ENCODE measurements at regions not wholly inside any gene's neighbourhood (a gene's known extent, or its start where the extent isn't known, plus 50 kb on each side); places are given as distances from the start of the nearest gene placed in this dataset.
"Not testable (repeated sequence)": the region's sequence is repeated elsewhere in the genome, so short reads cannot be mapped to it uniquely, and the experiment has no call there.

DNA sequence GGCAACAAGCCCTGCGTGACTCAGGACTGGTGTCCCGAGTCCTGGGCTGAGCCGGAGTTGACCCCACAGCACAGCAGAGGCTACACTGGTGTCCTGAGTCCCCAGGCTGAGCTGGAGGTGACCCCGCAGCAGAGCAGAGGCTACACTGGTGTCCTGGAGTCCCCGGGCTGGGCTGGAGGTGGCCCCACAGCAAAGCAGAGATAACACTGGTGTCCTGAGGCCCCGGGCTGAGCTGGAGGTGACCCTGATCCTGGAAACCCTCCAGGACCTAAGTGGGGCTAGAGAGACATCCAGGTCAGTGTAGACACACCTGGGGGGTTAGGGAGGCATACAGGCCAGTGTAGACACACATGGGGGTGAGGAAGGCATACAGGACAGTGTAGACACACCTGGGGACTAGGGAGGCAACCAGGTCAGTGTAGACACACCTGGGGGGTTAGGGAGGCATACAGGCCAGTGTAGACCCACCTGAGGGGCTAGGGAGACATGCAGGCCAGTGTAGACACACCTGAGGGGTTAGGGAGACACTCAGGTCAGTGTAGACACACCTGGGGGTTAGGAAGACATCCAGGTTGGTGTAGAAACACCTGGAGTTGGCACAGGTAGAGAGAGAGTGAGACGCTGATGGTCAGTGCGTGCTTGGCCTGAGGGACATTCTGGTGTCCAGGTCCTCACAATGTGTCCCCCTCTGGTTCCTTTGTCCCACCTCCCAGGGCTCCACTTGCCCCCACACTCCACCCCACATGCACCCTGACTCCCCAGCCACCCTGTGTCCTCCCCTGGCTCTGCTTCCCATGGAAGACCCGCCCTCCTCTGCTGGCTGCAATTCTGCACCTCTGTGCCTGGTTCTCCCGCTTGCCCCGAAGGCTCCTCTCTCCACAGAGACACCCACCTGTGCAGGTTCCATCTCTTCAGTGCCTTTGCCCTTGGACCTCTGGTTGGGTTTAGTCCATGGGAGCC, 321.6 kb upstream of the SFSWAP start:
- no peak for DNase-seq (ENCODE audit: low read depth)

DNA sequence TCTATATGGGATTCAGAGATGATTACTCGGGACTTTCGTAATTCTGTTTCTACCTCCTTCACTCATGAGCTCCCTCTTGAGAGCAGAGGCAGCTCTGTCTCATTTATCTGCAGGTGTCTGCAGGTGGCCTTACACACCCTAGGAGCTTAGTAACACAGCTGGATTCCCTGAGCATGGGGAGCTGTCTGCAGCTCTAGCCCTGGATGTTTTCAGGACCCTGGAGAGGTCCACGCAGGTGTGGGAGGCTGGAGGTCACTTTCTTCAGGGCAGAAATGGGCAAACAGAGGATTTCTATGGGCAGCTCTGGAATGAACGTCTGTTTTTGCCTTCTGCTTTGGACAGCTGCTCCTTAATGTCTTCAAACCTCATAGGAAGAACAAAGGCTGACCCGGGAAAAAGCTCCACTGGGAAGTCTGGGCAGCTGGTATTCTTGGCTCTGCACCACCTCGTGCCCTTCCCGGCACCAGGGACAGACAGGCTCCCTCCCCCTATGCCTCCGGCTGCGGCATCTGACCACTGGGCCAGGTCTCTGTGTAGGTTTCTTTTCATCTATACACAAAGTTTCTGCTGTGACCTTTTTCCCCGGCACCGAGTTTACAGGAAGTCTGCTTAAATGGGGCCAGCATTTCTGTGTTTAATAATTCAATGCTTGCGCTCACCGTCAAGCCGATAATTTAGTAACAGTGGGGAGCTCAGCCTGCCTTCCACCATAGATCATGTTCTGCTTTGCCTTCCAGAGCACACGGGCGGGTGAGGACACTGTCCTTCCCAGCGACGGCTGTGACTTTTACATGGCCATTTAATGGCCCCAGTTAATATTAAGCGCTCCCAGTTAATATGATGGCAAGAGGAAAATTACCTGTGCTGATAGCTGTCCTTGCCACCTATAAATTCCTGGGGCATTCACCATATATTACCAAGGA, 320.2 kb upstream of the SFSWAP start:
- DNase-seq (ENCODE audit: low read depth) = no peak

- DNase-seq (ENCODE audit: low read depth) = no peak
These were observed 319.5 kb upstream of the SFSWAP start for GRCh38 chr12:131391399-131391798.

- DNase-seq (ENCODE audit: low read depth) = not testable (repeated sequence)
These were observed 316.1 kb upstream of the SFSWAP start for GRCh38 chr12:131394752-131395151.

DNA sequence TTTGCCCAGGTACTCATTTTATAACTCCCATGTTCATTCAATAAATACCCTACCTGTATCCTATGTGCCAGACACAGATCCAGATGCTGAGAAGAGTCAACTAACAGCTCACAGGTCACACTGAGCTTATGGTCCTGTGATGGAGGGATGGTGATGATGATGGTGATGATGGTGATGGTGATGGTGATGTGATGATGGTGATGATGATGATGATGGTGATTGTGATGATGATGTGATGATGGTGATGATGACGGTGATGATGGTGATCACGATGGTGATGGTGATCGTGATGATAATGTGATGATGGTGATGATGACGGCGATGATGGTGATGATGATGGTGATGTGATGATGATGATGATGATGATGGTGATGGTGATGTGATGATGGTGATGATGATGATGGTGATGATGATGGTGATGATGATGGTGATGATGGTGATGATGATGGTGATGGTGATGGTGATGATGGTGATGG, 315.6 kb upstream of the SFSWAP start:
- DNase-seq (ENCODE audit: low read depth) = not testable (repeated sequence)

DNA sequence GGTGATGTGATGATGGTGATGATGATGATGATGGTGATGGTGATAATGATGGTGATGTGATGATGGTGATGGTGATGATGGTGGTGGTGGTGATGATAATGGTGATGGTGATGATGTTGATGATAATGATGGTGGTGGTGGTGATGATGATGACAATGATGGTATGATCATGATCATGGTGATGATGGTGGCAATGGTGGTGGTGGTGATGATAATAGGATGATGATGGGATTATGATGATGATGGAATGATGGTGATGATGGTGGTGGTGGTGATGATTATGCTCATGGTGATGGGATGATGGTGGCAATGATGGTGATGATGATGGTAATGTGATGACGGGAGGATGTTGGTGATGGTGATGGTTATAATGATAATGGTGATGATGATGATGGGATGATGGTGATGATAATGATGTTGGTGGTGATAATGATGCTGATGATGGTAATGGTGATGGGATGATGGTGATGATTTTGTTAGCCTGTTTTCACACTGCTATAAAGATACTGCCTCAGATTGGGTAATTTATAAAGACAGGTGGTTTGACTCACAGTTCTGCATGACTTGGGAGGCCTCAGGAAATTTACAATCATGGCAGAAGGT, 314.8 kb upstream of the SFSWAP start:
- no peak for DNase-seq (ENCODE audit: low read depth)

GRCh38 chr12:131397493-131398181, 313.3 kb upstream of the SFSWAP start:
- DNase-seq (ENCODE audit: low read depth) = no peak

- no peak for DNase-seq (ENCODE audit: low read depth)
These were observed 311.9 kb upstream of the SFSWAP start for GRCh38 chr12:131399000-131399399.

DNA sequence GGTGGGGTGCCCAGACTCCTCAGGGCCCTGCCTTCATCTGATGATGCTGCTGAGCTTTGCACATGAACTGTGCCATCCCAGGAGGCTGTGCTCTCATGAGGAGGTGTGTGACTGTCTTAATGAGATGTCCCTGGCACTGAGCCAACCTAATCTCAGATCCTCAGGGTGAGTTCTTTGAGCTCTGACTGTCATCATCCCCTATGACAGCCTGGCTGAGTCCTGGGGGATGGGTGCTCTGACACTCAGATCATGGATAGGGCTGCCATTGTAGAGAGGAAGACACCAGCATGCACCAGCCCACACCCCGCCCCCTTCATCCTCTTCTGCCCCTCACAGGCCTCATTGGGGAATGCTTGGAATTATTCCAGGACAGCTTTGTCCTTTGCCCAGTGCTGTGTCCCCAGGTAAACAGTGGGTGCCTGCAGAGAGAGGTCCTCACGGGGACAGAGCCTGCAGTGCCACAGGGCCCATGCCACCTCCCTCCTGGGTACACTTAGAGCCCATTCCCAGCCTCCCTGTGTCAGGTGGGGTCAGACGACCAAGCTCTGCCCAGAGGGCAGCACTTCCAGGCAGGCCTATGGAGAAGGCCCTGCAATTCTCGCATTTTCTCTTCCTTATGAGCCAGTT, 310.1 kb upstream of the SFSWAP start:
- DNase-seq (ENCODE audit: low read depth) = not testable (repeated sequence)

DNA sequence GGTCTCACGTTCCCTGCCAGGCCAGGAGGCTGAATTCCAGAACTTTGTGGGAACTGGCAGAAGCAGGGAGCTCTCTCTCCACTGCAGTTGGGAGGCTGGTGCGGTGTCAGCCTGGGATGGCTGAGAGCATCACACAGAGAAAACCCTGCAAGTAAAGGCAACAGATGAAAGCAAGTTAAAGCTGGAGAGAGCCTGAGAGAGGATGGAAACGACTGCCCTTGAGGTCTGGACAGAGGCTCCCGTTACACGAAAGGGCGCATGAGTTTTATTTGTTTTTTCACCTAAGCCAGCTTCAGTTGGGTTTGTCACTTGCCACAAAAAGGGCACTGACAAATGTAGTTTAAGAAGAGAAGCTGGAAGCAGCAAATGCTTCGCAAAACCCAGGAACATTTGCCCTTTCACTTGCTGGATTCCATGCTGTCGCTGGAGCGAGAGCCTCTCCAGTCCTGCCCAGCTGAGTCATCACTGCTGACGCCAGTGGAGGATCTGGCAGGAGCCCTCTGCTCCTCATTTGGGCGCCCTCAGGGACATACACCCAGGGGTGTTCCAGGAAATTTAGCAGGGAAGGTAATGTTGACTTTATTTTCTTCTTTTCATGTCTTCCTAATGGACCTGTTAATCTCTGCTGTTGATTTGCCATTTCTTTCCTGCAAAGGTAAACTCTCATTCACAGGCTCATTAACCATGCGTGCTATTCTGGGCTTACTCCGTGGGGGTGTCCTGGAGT, 308.8 kb upstream of the SFSWAP start:
- DNase-seq (ENCODE audit: low read depth) = not testable (repeated sequence)

GRCh38 chr12:131402781-131403396, 308.0 kb upstream of the SFSWAP start:
- DNase-seq (ENCODE audit: low read depth) = no peak

GRCh38 chr12:131403676-131404075, 307.2 kb upstream of the SFSWAP start:
- DNase-seq (ENCODE audit: low read depth) = no peak

DNA sequence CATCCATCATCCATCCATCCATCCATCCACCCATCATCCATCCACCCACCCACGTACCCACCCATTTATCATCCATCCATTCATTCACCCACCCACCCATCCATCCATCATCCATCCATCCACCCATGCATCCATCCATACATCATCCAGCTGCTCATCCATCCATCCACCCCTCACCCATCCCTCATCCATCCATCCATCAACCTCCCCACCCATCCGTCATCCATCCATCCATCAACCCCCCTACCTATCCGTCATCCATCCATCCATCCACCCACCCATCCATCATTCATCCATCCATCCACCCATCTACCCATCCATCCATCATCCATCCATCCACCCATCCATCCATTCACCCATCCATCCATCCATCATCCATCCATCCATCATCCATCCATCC, 306.2 kb upstream of the SFSWAP start:
- no peak for DNase-seq (ENCODE audit: low read depth)

DNA sequence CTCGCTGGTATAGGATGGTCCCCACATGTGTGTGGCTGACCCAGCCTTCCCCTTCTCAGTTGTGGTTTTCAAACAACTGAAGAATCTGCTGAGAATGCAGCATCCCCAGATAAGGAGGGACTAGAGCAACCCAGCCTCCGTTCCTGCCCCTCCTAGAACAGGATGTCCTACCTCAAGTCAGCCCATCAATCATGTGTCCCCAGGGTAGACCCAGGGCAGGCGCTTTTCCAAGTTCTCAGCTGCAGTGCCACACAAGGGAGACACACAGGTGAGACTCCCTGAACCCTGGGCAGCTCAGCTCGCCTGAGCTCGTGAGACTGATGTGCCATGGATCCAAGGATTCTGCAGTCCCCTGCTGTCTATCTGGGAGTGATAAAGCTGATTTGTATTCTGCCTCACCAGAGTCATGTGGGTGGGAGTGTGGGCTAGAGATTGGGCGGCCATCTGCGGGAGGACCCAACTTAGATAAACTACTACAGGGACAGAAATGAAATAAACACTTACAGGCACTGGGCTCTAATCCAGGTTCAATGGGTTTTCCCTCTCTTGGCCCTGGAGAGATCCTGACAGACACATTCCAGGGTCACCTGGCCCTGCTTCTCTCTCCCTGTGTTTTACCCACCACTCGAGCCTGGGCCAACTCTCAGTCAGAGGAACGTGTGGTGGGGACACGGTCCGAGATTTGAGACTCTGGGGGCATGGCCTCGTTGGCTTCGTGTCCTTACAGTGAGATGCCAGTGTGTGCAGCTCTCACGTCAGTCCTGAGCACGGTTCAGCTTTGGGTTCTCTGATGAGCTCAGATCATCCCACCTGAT, 303.5 kb upstream of the SFSWAP start:
- DNase-seq (ENCODE audit: low read depth) = no peak

DNA sequence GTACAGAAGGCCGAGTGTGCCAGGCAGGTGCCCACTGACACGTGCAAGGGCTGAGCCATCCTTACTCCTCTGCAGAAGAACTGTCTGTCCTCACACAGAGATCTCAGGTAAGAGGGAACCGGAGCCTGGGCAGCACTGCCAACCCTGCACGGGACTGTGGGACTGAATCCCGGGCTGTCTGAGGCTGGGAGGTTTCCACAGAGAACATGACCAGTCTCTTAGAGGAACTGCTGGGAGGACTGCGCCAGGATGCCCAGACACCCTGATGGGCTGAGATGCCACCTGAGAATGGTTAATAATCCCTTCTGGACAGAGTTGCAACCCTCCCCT, 302.9 kb upstream of the SFSWAP start:
- DNase-seq (ENCODE audit: low read depth) = no peak

DNA sequence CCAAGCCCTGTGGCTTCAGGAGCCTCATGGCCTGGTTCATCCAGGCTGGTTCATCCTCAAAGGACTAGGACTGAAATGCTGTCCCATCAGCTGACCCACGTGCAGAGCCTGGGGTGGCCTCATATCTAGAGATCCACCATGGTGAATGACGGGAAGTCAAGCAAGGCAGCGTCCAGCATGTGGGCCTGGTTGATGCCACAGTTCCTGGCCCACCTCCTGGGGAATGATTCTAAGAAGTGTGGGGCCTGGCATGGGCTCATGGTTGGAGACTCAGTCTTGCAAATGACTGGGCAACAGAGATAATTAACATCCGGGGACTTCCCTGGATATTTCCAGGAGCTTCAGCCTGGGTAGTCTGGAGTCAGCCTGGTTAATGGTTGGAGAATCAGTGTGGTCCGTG, 302.4 kb upstream of the SFSWAP start:
- no peak for DNase-seq (ENCODE audit: low read depth)

DNA sequence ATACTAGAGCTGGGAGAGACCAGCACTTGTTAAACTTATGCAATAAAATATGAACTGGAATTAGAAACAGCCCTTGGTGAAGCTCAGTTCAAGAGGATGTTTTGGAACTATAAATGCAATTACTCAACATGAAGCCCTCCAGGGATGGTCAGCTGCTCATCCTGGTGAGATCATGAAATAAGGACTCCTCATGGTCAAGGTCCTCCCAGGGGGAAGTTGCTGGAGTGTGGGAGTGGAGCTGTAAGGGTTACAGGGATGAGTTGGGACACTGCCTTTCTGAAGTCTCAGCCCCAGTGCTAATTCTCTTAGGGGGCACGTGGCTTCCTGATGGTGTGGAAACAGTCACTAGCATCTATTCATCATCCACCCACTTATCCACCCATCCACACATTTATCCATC, 301.7 kb upstream of the SFSWAP start:
- no peak for DNase-seq (ENCODE audit: low read depth)

GRCh38 chr12:131411827-131412226, 299.1 kb upstream of the SFSWAP start:
- DNase-seq (ENCODE audit: low read depth) = not testable (repeated sequence)

GRCh38 chr12:131413006-131413405, 297.9 kb upstream of the SFSWAP start:
- DNase-seq (ENCODE audit: low read depth) = no peak
